GM19035 (cell line): ENCODE measurements at regions not wholly inside any gene's neighbourhood (a gene's known extent, or its start where the extent isn't known, plus 50 kb on each side); places are given as distances from the start of the nearest gene placed in this dataset.

Experiments
- ATAC-seq: cut with Tn5 transposase; IDR thresholded peaks from one replicate; pipeline ENCODE4 v1.9.1; 2021; ENCODE audit not compliant: unreplicated experiment

- ATAC-seq = no peak
These were observed 260.0 kb upstream of the DACH1 start for GRCh38 chr13:72127031-72127430.

- ATAC-seq = no peak
These were observed 259.4 kb upstream of the DACH1 start for GRCh38 chr13:72126424-72126823.

DNA sequence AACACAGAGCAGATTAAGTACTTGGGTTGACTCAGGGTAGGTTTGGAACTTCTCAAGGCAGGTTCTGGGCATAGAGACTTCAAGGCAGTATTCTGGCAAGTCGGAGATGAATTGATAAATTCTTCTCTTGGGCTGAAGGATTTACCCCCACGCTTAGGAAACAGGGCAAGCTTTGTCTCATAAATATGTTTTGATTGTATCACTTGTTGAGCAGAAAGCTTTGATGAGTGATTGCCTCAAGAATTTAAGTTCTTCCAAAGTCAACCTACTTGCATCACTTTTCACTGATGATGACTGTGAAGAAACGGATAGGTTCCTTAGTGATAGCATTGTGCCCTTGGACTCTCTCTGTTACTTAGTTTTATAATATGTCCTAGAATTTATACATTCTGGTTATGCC lies 258.6 kb upstream of the DACH1 start:
- no peak for ATAC-seq

DNA sequence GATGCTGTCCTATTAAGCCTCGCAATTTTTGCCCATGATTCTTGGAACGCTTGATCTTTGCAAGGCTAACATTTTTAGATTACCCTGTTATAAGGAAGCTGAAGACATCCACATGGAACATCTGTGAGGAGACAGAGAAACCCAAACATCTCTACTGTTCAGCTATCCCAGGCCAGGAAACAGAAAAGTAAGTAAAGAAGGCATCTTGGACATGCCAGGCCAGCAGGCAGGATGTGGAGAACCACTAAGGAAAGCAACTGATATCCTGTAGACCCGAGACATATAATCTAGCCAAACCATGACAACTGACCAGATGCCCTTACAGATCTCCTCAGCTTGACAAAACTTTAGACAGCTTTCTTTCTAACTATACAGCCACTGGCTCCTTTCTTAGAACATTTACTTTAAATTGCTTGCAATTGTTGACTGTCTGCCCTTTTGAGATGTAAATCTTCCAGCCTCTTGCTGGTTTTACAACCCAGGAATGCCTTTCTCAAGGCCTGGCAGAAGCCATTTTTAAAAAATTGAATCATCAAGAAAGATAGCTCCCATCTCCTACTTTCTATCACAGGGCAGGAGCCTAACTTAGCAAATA lies 255.8 kb upstream of the DACH1 start:
- no peak for ATAC-seq

- no peak for ATAC-seq
These were observed 254.5 kb upstream of the DACH1 start for GRCh38 chr13:72121466-72121865.

GRCh38 chr13:72120632-72121031 lies 253.6 kb upstream of the DACH1 start:
- ATAC-seq = no peak

- ATAC-seq = no peak
These were observed 246.9 kb upstream of the DACH1 start for GRCh38 chr13:72113931-72114330.

GRCh38 chr13:72113076-72113475 lies 246.1 kb upstream of the DACH1 start:
- ATAC-seq = no peak

- ATAC-seq = no peak
These were observed 245.2 kb upstream of the DACH1 start for GRCh38 chr13:72112216-72112615.

DNA sequence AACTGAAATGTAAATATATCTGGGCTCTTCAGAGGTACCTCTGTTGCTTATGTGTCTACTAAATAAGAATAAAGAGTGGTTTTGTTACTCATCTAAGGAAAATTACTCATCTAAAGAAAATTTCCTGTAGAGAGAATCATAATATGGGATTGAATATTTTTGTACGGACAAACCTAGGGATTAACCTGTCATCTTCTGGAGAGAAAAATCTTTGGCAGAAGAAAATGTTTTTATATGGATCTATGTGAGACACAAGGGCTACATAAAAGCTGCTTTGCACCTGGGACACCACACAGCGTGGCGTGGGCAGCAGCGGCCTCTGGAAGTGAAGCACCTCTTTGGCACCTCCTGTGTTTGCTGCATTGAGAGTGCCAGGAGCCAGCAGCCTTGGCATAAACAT lies 242.9 kb upstream of the DACH1 start:
- ATAC-seq = no peak

DNA sequence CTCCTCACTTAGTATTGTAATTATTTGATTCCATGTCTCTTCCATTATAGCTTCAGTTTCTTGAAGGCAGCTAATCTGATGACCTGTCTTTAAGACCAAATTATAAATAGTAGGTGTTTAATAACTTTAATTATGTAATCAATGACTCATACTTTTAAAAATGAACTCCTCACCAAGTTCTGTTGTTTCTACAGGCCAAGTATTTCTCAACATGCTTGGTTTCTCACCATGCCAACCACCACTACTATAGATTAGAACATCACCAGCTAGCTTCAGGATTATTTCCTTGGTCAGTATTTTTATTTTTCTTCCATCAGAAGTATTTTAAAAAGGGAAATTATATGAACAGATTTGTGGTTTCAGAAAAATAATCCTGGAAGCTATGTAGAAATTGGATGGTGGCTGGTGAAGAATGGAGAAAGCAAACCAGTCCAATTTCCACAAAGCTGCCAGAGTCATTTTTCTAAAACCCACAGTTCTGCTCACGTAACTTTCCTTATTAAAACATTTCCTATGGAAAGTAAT lies 237.7 kb upstream of the DACH1 start:
- ATAC-seq = no peak

DNA sequence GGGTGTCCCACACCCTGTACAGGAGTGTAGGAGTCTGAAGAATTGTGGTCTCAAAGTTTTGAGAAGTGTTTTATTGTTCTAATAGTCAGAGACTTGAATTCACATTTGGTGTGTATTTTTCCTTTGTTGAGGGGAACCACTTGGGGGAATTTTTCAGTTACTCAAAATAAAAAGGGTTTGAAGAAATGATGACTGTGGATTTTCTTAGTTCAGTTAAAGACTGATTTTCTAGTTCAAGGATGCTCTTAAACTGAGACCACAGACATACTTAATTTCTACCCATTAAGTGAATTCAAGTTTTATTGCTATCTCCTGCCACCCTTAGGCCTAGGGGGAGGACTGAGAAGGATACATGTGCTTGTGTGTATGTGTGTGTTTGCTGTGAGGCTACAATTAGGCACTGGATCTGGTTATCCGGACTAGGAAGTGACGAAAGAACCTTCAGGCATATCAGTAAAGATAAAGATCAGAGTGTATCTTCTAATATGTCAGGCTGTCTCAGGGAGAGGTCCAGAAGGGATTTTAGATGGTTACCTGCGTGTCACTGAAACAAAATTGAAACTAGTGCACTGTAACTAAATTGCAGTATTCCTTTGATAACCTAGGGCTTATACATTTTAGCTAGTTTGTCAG lies 234.9 kb upstream of the DACH1 start:
- no peak for ATAC-seq

- no peak for ATAC-seq
These were observed 233.3 kb upstream of the DACH1 start for GRCh38 chr13:72100339-72100738.

DNA sequence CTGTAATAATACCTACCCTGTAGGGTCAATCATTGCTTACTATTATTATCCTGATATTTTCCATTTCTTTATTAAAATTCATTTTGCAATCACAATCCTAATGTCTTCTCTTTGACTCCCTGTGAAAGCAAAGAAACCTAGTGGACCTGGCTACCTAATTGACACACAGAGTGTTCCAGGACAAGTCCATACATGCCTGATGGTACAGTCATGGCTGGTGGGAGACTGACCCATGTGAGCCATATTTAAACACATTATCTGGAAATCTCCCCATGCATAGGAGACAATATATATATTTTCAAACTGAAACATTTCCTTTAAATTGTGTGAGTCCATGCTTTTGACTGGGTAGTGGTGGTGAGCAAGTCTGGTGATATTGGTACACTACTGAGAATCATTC lies 230.6 kb upstream of the DACH1 start:
- ATAC-seq = no peak

DNA sequence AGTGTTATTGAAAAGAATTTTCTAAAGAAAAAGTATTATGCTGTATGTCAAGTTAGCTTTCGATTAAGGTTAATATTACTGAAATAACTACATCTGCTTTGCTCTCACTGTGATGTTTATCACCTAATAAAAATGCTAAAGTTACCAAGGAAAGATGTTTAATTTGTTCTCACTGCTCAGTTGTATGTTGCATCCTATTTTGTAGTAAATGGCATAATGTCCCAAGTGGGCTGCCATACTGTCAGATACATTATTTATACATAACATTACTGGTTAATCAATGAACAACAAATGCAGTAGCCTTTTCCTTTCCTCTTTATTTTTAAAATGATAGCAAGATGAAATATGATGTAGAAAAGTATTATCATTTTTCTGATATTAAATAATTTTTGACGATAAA lies 226.3 kb upstream of the DACH1 start:
- no peak for ATAC-seq

GRCh38 chr13:72074663-72075062 lies 207.7 kb upstream of the DACH1 start:
- no peak for ATAC-seq

DNA sequence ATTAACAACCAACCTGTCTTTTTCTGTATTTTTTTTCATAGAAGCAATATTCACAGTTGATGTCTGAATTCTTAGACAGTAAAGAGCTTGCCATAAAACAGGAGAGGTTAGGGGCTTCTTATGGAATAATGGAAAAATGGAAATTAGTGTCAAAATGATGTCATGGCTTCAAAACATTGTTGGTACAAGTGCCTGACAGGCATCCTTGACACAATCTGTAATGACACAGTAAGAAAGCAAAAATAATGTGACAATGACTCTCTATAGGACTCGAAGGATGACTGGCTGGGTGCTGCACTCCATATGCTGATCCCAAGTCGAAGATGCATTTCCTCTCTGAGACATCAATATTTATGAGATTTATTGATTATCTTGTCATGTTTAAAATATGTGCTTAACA lies 205.3 kb upstream of the DACH1 start:
- no peak for ATAC-seq

- no peak for ATAC-seq
These were observed 204.7 kb upstream of the DACH1 start for GRCh38 chr13:72071713-72072112.

- no peak for ATAC-seq
These were observed 195.6 kb upstream of the DACH1 start for GRCh38 chr13:72062566-72062965.

DNA sequence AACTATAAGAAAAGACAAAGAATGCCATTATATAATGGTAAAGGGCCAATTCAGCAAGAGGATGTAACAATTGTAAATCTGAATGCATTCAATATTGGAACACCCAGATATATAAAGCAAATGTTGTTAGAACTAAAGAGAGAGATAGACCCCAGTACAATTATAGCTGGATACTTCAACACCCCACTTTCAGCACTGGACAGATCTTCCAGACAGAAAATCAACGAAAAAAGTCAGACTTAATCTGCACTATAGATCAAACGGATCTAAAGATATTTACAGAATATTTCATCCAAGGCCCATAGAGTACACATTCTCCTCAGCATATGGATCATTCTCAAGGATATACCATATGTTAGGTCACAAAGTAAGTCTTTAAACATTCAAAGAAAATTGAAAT lies 194.6 kb upstream of the DACH1 start:
- ATAC-seq = no peak

GRCh38 chr13:72050251-72050650 lies 183.2 kb upstream of the DACH1 start:
- ATAC-seq = no peak

- ATAC-seq = no peak
These were observed 176.4 kb upstream of the DACH1 start for GRCh38 chr13:72043366-72043765.

- no peak for ATAC-seq
These were observed 174.2 kb upstream of the DACH1 start for GRCh38 chr13:72041165-72041564.
